ENCODE measurements at regions not wholly inside any gene's neighbourhood (a gene's known extent, or its start where the extent isn't known, plus 50 kb on each side); places are given as distances from the start of the nearest gene placed in this dataset.
A peak's percentile ranks its signal among the peaks of the same experiment; 100 is the strongest.
"Not testable (repeated sequence)": the region's sequence is repeated elsewhere in the genome, so short reads cannot be mapped to it uniquely, and the experiment has no call there.

DNA sequence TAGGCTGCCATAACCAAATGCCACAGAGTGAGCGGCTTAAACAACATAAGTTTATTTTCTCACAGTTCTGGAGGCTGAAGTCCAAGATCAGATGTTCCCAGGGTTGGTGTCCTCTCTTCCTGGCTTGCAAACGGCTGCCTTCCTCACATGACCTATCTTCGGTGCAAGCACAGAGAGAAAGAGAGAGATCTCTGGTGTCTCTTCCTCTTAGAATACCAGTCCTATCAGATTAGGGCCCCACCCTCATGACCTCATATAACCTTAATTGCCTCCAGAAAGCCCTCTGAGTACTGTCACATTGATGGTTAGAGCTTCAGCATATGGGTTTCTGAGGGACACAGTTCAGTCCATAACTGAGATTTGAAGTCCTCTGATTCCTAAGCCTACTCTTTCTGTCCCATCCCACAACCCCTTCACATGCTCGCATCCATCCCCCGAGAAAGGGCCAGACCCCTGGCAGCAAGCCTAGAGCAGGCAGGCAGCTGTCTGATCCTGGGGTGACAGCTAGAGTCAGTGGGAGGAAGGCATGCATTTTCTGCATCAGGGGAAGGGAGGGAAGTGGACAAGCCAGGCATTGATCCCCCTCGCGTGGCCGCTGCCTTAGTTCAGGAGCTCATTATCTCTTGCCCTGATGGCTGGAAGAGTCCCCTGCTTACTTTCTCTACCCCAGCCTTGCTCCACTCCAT is 114.1 kb downstream of the FAR1 start:
- peak; percentile 22 for DNase-seq (ENCODE audit: low read depth)

DNA sequence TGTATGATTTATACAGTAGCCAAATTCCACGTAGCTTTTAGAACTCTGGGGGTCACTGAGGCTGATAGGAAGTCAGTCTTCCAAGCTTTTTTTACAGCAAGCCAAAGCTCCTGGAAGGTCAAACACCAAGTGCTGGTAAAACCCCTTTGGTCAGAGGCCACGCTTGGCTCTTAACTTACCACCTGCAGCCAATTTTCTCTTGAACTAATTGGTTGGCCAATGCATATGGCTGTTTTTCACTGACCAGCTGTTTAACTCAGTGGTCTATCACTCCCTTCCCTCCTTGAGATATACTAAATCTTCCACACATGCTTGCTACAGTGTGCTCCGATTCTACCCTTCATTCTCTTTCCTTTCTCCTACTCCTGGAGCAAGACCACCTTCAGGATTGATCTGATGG is 116.0 kb downstream of the FAR1 start:
- DNase-seq (ENCODE audit: low read depth): no peak

DNA sequence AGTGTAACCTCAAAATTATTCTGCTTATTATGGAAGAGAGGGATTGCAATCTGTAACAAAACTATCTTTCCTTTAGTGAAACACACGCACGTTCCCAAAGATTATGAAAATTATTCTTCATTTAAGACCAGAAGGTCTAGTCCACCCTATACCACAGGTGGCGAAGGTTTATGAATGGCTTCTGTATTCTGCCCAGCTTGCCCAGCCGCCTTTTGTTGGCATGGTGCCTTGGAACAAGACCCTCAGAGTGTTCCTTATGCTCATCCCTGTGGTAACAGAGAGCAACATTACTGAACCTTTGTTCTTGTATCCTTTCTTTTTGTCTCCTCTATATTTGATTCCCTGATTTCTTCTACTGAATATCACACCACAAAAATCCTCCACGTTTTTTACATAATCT is 116.4 kb downstream of the FAR1 start:
- DNase-seq (ENCODE audit: low read depth): no peak

DNA sequence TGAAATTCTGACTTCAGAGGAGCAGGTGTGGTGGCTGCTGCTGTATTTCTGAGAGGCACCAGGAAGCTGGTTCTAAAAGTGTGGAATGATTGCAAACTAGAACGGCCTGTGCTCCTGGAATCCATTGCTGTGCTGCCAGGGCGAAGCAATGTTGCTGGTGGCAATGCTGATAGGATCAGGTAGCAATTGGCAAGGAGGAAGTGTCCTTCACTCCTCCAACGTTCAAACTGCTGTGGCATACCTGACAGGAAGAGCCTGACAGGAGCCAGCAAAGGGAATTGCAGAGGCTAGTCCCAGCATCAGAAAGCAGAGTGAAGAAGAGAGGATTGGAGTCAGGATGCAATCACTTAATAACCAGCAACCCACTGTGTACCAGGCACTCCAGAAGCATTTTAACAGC is 118.2 kb downstream of the FAR1 start:
- DNase-seq (ENCODE audit: low read depth): no peak

DNA sequence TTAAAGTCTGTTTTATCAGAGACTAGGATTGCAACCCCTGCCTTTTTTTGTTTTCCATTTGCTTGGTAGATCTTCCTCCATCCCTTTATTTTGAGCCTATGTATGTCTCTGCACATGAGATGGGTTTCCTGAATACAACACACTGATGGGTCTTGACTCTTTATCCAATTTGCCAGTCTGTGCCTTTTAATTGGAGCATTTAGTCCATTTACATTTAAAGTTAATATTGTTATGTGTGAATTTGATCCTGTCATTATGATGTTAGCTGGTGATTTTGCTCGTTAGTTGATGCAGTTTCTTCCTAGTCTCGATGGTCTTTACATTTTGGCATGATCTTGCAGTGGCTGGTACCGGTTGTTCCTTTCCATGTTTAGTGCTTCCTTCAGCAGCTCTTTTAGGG is 129.1 kb downstream of the FAR1 start:
- DNase-seq (ENCODE audit: low read depth): not testable (repeated sequence)

DNA sequence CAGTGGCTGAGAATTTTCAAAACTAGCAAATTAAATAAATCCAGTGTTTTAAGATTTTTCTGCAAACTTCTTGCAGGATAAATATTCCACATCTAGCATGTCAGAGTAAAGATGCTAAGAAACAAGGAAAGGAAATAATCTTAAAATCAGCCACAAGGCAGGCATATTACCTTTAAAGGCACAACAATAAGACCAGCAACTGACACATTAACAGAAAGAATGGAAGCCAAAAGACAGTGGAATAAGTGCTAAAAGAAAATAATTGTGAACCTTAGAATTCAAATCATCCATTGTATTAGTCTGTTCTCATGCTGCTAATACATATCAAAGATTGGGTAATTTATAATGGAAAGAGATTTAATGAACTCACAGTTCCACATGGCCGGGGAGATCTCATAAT is 132.4 kb downstream of the FAR1 start:
- no peak for DNase-seq (ENCODE audit: low read depth)

DNA sequence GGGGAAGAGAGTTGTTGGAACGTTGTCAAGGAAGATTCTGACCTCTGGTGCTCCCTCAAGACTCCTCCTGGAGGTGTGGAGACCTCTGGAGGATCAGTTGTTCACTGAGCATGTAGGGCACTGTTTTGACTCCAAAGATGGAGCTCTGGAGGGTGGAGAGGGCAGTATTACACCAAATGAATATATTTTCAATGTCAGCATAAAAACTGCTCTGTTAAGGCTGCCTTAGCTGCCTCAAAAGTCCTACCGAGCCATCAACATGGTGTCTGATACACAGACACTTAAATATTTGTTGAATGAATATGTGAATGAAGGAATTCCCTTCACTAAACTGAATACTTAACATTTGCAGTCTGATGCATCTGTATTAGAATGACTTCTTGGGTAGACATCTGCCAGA is 144.2 kb upstream of the SPON1 start:
- DNase-seq (ENCODE audit: low read depth): no peak

DNA sequence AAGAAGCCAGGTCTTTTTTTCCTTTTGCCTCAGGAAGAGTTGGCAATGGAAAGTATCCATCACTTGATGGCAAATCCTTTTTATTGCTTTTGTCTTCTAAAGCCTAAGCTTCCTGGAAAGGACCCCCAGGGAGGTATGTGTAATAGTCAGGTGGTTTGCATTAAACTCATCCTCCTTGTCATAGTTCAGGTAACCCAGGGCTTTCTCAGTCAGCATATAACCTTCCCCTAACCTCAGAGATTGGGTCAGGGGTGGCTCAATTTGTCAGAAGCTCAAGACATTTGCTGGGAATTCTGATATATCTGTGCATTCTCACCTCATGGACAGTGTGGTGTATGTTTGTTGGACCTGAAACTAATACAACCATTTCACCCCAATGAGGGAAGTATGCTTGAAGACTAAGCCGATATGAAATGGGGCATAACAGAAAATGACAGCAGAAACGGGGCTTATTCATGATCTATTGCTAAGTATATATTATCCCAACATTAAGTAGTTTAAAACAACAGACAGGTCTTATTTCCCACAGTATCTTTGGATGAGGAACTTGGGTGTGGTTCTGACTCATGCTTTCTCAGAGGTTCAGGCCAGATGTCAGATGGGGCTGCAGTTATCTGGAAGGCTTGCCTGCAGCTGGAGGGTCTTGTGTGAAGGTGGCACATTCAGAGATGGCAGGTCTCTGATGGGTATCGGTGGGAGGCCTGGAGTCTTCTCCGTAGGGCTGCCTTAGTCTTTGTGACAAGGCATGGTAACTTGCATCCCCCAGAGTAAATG is 135.8 kb upstream of the SPON1 start:
- no peak for DNase-seq (ENCODE audit: low read depth)

DNA sequence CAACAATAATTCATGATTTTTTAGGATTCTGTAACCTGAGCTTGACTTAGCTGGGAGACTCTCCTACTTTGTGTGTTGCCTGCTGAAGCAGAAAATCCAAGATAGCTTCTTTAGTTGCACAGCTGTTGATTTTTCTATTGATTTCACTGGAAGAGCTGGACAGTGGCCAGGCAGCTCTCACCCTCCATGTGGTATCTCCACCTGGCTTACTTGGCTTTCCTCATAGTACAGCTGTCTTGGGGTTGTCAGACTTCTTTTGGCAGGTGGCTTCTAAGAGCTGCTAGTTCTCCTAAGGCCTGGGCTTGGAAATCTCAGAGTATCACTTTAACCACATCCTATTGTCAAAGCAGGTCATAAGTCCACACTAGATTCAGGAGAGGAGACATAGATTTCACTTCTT is 130.8 kb upstream of the SPON1 start:
- no peak for DNase-seq (ENCODE audit: low read depth)

DNA sequence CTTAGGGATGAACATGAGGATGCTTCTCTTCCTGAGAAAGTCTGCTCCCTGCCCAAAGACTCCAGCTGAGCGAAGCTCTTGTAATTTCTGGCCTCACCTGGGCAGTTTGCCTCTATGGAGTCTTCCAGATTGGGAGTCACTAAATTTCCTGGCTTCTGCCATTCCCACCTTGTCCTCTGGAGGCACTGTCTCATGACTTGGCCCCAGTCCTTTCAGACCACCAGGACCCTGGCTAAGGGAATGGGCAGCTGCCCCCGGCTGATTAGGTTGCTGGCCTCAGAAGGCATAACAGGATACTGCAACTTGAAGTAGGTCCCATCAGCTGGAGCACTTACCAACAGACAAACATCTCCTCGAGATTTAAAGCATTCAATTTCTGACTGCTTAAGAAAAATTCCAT is 128.1 kb upstream of the SPON1 start:
- no peak for DNase-seq (ENCODE audit: low read depth)

DNA sequence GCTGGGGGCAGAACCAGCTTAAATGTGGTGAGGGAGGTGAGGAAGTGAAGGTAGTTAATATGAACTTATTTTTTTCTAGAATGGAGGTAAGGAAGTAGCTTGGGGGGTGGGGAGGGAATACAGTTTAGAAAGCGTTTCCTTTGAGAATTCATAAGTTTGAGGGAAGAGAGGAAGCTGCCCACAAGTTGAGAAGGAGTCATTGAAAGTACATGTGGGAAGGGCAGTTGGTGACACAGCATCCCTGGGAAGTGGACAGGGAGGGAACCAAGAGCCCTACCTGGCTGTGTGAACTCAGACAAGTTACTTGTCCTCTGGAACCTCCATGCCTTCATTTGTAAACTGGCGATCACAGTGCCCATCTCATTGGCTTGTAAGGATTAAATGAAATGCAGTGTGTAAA is 125.9 kb upstream of the SPON1 start:
- DNase-seq (ENCODE audit: low read depth): no peak

DNA sequence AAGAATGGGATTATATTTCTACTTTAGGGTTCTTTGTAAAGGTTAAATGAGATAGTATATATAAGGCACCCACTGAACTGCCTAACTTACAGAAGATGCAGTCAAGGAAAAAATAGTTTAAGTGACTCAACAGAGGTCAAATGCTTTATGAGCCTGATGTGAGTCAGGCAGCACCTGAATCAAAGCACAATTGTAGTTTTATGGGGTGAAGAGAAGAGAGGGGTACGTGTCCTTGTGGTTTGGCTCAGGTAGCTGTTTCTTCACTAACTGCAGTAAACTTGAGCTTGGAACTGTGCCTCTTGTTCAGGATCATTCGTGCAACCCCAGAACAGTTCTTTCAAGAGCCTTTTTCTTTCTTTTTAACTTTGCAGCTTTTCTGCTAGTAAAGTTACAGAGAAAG is 125.2 kb upstream of the SPON1 start:
- DNase-seq (ENCODE audit: low read depth): no peak

DNA sequence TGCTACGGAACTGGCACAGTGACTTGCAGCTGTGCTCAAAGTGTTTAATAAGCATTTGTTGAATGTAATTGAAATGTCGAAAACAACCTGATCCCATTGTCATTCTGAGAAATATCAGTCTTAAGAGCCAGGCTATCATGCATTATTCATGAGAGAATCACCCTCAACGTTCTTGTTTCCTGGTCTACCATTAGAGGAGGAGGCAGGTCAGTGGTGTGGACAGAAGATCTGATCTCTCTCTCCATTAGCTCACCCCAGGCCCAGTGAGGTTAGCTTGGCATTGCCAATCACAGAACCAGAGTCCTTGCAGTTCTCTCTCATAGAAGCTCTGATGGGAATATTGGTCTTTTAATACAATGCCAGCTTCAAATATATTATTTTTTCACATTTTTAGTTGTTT is 121.1 kb upstream of the SPON1 start:
- DNase-seq (ENCODE audit: low read depth): no peak

DNA sequence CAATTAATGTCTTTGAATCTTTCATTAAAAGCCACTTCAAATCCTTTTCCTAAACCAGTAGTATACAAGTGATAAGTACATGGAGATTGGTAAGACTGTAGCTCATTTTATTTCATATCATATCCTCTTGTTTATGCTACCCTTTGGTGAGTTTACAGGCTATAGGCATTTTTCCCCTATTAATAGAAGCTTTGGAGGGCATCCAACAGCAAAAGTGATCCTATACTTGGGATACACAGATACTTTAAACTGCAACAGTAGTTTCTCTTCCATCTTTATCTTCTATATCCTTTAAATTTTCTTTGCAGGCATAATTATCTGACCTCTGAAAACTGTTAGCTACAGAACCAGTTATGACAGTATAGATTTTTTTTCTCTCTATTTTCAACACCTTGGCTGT is 114.5 kb upstream of the SPON1 start:
- no peak for DNase-seq (ENCODE audit: low read depth)

DNA sequence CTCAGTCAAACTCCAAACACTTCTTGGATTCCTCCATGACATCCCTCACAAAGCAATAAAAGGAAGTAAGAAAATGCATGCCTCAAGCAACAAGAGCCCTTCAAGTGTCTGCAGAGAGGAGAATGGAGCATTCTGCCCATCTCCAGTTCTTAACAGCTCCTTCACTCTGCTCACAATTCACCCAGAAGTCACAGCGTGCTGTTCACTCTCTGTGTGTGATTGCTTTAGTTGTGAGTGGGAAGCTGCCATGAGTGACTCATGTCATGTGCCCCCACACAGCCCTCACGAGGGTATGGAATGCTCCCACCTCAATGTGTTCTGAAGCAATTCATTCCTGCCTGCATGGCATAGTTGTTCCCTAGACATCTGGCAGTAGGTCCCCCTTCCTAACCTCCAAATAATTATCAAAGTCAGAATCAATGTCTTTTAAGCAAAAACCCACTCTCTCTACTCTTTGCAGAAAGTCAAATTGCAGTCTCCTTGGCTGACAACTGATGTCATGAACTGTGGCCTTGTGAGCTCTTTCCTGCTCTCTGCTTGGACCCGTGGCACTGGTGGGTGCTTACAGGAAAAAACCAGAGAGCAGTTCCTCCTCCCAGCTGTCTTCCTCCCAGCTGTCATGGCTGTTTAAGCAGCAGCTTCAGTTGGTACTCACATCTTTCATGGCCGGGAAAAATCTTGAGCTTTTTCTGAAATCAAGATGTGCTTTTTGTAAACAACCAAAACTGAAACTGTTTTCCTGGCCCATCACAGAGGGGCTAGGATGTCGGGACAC is 112.1 kb upstream of the SPON1 start:
- DNase-seq (ENCODE audit: low read depth): no peak

DNA sequence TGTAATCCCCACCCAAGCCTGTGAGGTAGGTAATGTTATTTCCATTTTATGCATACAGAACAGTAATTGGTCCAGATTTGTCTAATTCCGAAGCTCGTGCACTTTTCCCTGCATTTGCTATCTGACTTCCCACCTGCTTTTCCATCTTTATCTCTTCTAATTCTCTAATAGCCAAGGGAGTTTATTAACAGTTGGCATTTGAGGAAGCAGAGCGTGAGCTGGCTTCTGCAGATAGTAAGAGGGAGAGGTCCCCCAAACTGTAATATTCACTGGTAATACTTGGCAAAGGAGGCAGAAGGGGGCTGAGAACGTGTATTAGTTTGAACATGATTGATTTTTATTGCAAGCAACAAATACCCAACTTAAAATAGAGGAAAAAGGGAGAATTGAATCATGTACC is 110.8 kb upstream of the SPON1 start:
- DNase-seq (ENCODE audit: low read depth): no peak

DNA sequence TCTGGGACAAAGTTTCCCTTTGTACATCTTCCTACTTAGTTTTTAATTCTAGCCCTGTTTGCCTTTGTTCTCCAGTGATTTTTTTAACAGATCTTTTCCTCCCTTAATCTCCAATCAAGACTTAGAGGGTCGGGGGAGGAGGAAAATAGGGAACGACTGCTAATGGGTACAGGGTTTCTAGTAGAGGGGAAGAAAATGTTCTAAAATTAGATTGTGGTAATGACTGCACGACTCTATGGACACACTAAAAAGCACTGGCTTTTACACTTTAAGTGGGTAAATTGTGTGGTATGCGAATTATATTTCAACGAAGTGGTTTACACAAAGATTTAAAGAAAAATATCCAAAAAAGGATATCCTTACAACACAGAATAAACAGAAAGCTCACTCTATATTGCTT is 110.0 kb upstream of the SPON1 start:
- DNase-seq (ENCODE audit: low read depth): no peak

DNA sequence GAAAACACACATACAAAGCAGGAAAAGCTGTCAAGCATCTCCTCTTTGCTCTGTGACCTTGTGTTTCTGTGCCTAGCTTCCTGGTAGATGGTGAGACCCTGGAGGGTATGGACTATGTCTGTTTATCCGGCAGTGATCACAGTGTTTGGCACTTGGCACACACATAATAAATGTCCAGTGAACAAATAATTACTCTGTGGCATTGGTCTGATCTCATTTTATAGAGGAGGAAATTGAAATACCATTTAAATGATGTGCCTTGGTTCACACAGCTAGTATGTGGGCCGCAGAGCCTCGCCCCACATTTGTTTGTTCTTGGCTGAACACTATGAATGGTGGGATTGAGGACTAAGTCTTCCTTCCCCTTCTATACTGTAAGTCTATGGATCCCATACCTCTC is 104.7 kb upstream of the SPON1 start:
- no peak for DNase-seq (ENCODE audit: low read depth)

DNA sequence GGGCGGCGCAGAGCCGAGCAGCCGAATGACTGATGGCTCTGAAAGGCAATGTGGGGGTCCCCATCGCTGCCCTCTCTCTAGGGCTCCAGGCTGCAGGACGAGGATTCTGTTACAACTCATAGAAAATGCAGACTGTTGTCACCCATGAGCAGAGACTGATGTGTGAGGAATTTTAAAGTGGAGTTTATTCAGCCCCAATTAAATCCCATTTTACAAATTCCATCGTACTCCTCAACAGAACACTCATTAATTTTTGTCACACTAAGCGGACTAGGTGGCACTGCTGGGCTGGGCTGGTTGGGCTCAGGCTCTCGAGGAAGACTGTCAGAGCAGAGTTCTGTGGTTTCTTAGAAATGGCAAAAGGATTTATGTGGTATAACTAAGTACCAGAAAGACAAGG is 102.6 kb upstream of the SPON1 start:
- no peak for DNase-seq (ENCODE audit: low read depth)

DNA sequence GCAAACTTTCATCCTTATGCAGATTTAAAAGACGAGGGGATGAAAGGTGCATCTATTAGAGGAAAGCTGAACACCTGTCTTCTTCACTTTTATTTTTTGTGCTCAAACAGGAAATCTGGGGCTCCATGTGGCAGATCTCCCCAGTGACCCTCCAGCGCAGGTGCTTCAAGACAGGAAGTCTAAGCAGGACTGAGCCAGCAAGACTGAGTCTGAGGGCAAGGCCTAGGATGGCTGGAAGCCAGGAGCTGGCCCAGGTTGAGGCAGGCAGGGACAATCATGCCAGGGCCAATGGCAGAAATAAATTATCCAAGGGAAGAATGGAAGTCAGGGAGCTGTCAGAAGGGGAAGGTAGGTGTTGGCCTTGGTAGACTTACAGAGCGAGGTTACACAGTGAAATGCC is 101.1 kb upstream of the SPON1 start:
- no peak for DNase-seq (ENCODE audit: low read depth)

DNA sequence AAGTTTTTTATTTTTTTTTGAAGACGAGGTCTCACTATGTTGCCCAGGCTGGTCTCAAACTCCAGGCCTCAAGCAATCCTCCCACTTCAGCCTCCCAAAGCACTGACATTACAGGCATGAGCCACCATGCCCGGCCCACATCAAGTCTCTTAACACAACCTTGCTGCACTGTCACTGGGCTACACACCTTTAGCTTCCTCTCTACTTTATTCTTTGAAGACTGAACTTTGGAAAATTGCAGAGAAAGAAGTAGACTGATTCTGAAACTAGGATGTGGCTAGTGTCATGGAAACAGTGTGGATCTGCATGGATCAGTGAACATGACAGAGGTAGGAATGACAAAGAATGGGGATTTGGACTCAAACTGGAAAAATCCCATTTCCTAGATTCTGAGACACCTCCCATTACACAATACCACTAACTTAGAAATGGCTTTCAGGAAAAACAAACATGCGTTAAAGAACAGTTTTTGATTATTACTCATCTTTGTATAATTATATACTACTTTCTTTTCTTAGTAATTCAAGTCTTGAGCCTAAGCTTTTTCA is 99.6 kb upstream of the SPON1 start:
- no peak for DNase-seq (ENCODE audit: low read depth)

DNA sequence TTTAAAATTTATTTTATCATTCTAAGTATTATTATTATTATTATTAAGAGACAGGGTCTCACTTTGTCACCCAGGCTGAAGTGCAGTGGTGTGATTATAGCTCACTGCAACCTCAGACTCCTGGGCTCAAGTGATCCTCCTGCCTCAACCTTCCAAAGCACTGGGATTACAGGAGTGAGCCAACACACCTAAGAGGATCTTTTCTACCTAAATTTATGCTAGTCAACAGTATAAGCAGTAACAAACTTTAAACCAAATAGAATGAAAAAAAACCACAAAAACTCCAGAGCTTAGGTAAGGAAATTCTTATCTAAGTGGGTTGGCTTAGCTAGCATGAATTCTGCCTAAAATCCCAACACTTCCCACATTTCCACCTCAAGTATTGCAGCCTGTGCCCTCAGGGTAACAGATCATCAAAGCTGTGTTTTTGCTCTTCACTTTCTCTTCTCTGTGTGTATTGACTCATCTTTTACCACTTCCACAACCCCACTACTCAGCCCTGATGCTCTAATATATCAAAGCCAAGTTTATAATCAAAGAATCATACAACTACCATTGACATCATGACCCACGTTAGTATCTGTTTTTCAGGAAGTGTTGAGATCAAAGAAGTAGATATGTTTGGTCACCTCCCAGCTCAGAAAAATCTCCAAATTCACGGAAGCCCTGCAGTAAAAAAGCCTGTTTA is 93.7 kb upstream of the SPON1 start:
- DNase-seq (ENCODE audit: low read depth): no peak
